ENCODE measurements at regions not wholly inside any gene's neighbourhood (a gene's known extent, or its start where the extent isn't known, plus 50 kb on each side); places are given as distances from the start of the nearest gene placed in this dataset.
A peak's percentile ranks its signal among the peaks of the same experiment; 100 is the strongest.
"Not testable (repeated sequence)": the region's sequence is repeated elsewhere in the genome, so short reads cannot be mapped to it uniquely, and the experiment has no call there.

- DNase-seq (ENCODE audit: low read depth): not testable (repeated sequence)
These were observed 159.4 kb downstream of the SKIDA1 start for GRCh38 chr10:21366108-21366507.

DNA sequence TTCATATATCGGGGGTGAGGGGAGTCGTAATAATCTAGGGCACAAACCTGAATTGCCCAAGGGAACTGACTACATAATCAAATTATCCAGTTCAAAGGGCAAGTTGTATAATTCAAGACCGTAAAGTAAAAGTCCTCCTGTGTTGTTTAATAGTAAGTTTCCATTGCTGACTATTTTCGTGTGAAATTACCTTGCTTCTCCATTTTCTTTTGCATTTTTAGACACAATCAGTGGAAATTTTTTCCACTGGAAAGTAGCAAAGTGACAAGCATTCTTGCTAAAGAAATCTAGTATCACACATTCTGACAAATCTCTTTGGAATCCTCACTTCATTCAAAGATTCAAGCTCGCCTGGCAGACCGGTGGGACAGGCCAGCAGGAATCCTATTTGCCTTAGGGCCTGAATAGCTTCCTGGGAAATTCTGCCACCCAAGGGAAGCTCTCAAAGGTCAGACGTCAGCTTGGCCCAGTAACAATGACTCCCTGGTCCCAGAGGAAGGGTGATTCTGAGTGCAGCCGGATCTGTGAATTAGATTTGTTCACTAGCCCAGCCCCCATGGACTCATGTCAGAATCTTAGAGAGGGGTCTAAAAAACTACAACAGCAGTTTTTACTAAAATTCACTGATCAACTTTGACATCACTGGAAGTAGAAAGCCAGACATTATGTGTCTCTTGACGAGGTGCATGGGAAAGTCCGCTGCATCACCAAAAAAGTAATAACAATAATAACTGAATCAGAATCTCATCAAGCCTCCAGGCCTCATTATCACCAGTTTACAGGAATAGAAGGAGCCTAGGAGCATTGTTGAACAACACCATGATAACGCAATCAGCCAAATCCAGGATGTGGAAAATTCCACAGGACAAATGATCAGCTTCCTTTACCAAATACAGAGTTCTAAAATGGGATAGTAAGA, 161.0 kb downstream of the SKIDA1 start:
- DNase-seq (ENCODE audit: low read depth): no peak

- no peak for DNase-seq (ENCODE audit: low read depth)
These were observed 161.8 kb downstream of the SKIDA1 start for GRCh38 chr10:21363731-21364104.

DNA sequence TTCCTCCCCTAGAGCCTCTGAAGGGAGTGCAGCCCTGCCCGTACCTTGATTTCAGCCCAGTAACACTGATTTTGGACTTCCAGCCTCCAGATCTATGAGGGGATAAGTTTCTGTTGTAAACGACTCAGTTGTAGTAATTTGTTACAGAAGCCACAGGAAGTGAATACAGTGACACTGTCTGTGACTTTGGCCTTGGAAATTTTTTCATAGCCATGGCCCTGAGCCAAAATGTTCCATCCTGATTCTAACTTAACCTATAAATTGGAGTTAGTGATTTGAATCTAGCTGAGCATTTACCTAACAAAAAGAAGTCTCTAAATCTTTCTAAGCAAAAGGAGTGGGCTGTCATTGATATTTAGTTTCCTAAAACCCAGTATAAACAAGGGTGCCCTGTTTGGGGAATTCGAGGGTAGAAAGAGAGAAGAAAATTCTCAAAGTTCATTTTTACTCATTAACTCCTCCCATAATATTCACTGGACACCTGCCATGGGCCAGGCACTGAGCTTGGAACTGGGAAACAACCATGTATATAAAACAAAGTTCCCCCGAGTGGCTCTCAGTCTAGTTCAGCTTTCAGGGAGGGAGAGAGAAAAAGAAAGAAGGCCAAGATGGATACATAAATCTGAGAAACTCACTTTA, 162.3 kb downstream of the SKIDA1 start:
- no peak for DNase-seq (ENCODE audit: low read depth)

DNA sequence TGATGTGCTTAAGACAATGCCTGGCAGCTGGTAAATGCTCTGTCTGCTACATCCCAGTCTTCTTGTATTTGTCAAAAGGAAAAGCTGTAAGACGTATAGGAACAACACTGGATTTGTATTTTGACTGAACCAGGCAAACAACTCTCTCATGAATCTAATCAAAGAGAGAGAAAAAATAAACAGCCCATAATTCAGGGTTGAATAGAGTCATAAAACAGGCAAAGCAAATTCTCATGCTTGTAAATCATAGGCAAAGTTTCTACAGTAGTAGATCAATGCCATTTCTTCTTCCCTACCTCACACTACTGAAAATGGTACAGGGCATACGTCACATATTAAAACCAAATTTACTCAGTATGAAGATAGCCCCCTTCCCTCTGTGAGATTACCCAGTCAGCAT, 166.3 kb downstream of the SKIDA1 start:
- no peak for DNase-seq (ENCODE audit: low read depth)

- DNase-seq (ENCODE audit: low read depth): no peak
These were observed 169.9 kb downstream of the SKIDA1 start for GRCh38 chr10:21355591-21356011.

- no peak for DNase-seq (ENCODE audit: low read depth)
These were observed 172.6 kb downstream of the SKIDA1 start for GRCh38 chr10:21352886-21353285.

DNA sequence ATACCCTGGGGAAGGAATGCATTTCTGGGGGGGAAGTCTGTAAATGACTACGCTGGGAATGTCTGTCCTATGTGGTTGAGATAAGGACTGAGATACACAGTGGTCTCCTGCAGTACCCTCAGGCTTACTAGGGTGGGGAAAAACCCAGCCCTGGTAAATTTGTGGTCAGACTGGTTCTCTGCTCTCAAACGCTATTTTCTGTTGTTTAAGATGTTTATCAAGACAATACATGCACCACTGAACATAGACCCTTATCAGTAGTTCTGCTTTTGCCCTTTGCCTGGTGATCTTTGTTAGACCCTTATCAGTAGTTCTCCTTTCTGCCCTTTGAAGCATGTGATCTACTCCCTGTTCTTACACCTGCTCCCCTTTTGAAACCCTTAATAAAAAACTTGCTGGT, 173.9 kb downstream of the SKIDA1 start:
- DNase-seq (ENCODE audit: low read depth): not testable (repeated sequence)

DNA sequence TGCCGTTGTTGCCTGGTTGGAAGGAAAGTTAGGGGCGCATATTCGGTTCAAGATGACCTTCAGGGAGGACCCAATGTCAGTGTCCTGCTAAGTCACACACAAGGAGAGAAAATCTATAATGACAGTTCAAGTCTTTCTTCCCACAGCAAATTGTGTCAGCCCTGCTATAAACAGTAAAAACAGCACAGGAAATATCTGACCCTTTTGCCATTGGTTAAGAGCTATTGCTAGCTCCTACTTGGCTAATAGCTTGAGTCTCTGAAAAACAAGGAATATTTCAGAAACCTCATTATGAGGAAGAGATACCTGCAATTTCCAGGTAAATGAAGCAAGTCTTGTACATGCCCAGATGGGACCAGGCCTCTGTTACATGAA, 175.6 kb downstream of the SKIDA1 start:
- DNase-seq (ENCODE audit: low read depth): no peak

- no peak for DNase-seq (ENCODE audit: low read depth)
These were observed 177.7 kb downstream of the SKIDA1 start for GRCh38 chr10:21347785-21348170.

DNA sequence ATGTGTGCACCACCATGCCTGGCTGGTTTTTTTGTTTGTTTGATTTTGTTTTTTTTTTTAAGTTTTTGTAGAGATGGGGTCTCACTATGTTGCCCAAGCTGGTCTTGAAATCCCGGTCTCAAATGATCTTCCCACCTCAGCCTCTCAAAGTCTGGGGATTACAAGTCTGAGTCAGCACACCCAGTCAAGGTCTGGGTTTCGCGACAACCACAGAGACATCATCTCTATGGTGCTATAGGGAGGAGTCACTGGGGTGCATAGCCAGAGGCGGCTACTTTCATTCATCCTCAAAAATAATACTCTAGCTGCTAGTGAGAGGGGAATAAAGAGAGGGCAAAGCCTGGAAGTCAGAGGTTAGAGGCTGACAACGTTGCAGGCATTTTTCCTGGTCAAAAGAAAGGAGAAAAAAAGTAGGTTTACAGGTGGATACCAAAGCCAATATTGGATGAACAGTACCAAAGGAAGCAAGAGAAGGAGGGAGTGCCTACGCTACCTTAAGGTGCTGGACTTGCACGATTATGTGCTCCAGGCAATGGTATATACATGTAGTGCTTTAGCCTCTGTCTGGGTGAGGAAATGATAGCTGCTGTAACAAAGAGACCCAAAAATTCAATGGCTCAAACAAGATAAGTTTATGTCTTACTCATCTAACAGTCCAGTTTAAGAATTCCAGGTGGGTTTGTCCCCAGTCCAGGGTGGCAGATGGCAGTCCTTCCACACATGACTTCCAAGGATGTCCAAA, 178.3 kb downstream of the SKIDA1 start:
- DNase-seq (ENCODE audit: low read depth): no peak

DNA sequence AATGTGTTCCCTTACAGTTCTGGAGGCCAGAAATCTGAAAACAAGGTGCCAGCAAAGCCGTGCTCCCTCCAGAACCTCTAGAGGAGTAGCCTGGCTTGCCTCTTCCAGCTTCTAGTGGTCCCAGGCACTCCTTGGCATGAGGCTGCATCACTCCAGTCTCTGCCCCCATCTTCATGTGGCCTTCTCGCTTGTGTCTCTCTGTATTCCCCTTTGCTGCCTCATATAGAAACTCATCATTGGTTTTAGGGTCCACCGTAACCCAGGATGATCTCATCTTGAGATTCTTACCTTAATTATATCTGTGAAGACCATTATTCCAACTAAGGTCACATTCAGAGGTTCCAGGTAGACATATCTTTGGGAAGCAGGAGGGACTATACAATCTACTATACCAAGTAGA, 182.4 kb downstream of the SKIDA1 start:
- no peak for DNase-seq (ENCODE audit: low read depth)

DNA sequence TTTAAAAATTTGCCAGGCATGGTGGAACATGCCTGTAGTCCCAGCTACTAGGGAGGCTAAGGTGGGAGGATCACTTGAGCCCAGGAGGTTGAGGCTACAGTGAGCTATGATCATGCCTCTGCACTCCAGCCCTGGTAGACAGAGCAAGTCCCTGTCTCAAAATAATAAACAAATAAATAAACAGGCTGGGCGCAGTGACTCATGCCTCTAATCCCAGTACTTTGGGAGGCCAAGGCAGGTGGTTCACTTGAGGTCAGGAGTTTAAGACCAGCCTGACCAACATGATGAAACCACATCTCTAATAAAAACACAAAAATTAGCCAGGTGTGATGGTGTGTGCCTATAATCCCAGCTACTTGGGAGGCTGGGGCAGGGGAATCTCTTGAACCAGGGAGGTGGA, 183.0 kb downstream of the SKIDA1 start:
- not testable (repeated sequence) for DNase-seq (ENCODE audit: low read depth)

DNA sequence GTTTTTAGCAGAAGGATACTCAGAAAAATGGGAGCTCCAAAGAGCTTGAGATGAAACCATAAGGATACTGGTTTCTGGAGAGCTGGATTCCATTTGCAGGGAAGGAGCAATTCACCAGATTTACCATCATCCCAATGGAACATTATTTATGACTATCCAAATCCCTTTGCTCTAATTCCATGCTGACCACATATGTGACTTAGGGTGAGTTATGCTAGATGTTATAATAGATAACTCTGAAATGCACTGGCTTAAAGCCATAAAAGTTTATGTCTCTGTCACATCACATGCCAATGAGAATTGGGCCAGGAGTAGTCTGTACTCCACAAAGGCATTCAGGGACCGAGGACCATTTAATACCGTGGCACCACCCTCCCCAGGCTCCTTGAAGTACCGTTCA, 185.2 kb downstream of the SKIDA1 start:
- no peak for DNase-seq (ENCODE audit: low read depth)

DNA sequence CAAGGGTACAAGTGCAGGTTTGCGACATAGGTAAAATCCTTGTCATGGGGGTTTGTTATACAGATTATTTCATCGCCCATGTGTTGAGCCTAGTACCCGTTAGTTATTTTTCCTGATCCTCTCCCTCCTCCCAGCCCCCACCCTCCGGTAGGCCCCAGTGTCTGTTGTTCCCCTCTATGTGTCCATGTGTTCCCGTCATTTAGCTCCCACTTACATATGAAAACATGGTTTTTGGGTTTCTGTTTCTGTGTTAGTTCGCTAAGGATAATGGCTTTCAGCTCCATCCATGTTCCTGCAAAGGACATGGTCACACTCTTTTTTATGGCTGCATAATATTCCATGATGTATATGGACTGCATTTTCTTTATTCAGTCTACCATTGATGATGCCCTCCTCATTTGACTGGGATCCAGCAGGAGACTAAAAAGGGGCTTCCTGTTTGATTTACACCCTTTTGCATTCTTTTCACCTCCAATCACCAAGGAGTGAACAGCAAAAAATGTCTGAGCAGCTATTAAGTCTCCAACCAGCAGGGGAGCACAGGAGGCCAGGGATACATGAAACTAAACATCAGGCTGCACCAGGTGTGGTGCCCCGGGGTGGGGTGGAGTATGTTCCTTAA, 188.2 kb downstream of the SKIDA1 start:
- no peak for DNase-seq (ENCODE audit: low read depth)

DNA sequence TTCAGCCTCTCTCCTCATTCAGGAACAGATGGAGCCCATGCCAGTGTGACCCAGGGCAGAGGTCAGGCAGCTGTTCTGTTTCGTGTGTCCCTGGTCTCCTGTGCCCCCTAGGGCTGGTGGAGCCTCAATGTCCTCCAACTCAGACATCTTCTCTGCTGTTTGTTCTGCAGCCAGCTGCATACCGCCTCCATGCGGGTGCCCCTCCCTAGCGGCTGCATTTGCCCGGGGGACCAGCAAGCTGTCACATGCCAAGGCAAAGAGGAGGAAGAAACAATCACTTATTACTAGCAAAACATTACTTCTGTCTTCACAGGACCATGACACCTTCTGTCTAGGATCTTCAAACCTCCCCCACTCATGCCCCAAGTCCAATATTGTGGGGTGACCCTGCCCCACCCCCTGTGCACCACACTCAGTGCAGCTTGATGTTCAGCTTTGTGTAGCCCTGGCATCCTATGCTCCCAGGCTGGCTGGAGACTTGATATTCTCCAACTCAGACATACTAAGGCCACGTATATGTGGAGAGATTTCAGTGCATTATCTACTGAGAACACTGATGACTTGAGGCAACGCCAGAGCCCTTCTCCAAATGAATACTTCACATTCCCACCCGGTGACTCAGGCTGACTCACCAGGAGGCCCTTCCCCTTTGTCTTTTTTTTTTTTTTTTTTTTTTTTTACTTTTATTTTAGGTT, 188.9 kb downstream of the SKIDA1 start:
- DNase-seq (ENCODE audit: low read depth): peak; percentile 94

GRCh38 chr10:21334891-21335696, 190.4 kb downstream of the SKIDA1 start:
- DNase-seq (ENCODE audit: low read depth): peak; percentile 67

- no peak for DNase-seq (ENCODE audit: low read depth)
These were observed 194.9 kb downstream of the SKIDA1 start for GRCh38 chr10:21330628-21331020.

DNA sequence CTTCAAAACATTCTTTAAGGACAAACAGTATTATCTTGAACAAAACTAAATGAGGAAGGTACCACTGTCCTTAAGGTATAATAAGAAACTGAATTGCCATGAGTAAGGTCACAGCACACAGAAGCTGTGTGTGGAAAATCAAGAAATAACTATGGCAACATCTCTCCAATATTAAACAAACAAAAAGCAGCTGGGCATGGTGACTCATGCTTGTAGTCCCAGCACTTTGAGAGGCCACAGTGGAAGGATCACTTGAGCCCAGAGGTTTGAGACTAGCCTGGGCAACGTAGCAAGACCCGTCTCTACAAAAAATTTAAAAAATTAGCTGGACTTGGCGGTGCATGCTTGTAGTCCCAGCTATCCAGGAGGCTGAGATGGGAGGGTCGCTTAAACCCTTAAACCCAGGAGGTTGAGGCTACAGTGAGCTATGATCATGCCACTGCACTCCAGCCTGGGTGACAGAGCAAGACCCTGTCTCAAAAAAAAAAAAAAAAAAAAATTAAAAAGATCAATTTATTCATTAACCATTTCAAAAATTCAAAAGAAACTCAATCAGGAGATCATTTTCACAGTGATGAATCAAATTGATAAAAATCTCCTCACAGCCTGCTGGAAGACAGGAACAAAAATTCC, 195.4 kb downstream of the SKIDA1 start:
- DNase-seq (ENCODE audit: low read depth): no peak

DNA sequence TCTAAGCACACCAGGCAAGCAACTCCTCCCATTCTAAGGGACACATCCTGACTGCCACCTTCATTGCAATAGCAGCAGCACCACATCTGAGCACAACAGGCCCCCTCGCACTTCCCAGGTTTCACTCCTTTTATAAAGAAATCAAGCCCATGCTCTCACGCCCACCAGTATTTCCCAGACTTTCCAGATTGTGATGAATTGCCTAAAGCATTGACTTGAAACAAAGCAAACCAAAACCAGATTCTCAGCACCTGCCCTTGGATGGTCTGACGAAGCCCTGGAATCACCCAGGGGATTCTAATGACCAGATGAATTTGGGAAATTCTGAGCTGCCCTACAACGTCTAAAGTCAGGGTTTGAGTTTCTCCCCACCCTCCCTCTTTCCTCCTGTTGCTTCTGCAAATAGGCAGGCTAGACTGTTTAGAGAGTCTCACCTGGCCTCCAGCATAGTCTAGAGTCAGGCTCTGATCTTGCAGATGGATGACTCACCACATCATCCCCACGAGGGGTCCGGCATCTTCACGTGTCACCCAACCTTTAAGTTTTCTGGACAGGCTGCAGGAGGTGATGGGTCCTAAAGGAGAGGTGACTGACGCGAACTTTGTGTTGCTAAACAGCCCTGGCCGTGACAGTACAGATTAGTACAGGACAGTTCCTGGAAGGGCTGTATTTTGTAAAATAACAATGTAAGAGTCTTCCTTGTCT, 198.0 kb downstream of the SKIDA1 start:
- DNase-seq (ENCODE audit: low read depth): no peak

All from non-pigmented ciliary epithelial cell (primary cell).